Caco-2 (cell line): ENCODE measurements at regions not wholly inside any gene's neighbourhood (a gene's known extent, or its start where the extent isn't known, plus 50 kb on each side); places are given as distances from the start of the nearest gene placed in this dataset.

ENCODE experiments used
- BruUV-seq: library from RNA; stranded (reverse); fragments of 400-500 nt; replicated peaks from 2 replicates; lab custom pipeline; 2021; lab: Mats Ljungman, UMichigan
- CTCF ChIA-PET: fragments of 300-600 bp; sonication (Branson Sonifier 250); formaldehyde crosslinking; loops from one replicate; lab custom pipeline; 2022; ENCODE audit warnings: antibody characterized with exemption; lab: Charles Lee
- POLR2A ChIA-PET: fragments of 300-600 bp; sonication (Branson Sonifier 250); formaldehyde crosslinking; loops from one replicate; lab custom pipeline; 2022; ENCODE audit warnings: antibody characterized with exemption; lab: Charles Lee
- DNase-seq, 2 experiments: peaks; one replicate each; pipeline versions ENCODE4 v3.0.0 to v3.0.0-alpha.2; 2020 to 2022
- H3K27me3 ChIP-seq: replicated peaks from 2 replicates; pipeline ENCODE4 v1.6.0; 2011; ENCODE audit warnings: low read length; ENCODE audit not compliant: control insufficient read depth, insufficient read depth
- H3K36me3 ChIP-seq: 2 replicates; pipeline ENCODE4 v1.5.1; 2011; ENCODE audit warnings: low read length; ENCODE audit not compliant: control insufficient read depth, insufficient read depth
- H3K4me1 ChIP-seq: fragments of 250-450 bp; sonication (Bioruptor Pico); 2 replicates; pipeline ENCODE4 v1.5.1; 2020; ENCODE audit warnings: mild to moderate bottlenecking
- H3K4me3 ChIP-seq: 2 replicates; pipeline ENCODE4 v1.5.1; 2011; ENCODE audit warnings: low read depth, mild to moderate bottlenecking, control low read depth, low read length
- H3K9me3 ChIP-seq: fragments of 250-450 bp; sonication (Bioruptor Pico); 2 replicates; pipeline ENCODE4 v1.5.1; 2020; ENCODE audit warnings: mild to moderate bottlenecking, moderate library complexity
- H3K27ac Mint-ChIP-seq: one replicate; pipeline ENCODE4 v1.8.0; 2022; ENCODE audit warnings: mixed read lengths; ENCODE audit not compliant: unreplicated experiment
- H3K27me3 Mint-ChIP-seq: one replicate; pipeline ENCODE4 v1.8.0; 2022; ENCODE audit warnings: mixed read lengths; ENCODE audit not compliant: insufficient read depth, unreplicated experiment
- H3K36me3 Mint-ChIP-seq: one replicate; pipeline ENCODE4 v1.8.0; 2022; ENCODE audit warnings: mild to moderate bottlenecking, mixed read lengths; ENCODE audit not compliant: insufficient read depth, unreplicated experiment
- H3K4me1 Mint-ChIP-seq: one replicate; pipeline ENCODE4 v1.8.0; 2022; ENCODE audit warnings: low read depth, mixed read lengths; ENCODE audit not compliant: unreplicated experiment
- H3K4me3 Mint-ChIP-seq: one replicate; pipeline ENCODE4 v1.8.0; 2022; ENCODE audit warnings: mild to moderate bottlenecking, moderate library complexity, mixed read lengths; ENCODE audit not compliant: unreplicated experiment
- H3K9me3 Mint-ChIP-seq: one replicate; pipeline ENCODE4 v1.8.0; 2022; ENCODE audit warnings: mixed read lengths; ENCODE audit not compliant: unreplicated experiment
- CTCF ChIP-seq, 2 experiments: fragments of 200-600 bp in 1 of 2; IDR thresholded peaks; 1 replicate in 1 of 2; 2 replicates in 1 of 2; pipeline versions ENCODE4 v1.5.1 to v1.8.0; 2011 to 2022; ENCODE audit warnings: antibody characterized with exemption in 1 of 2, control low read depth in 1 of 2, inconsistent platforms in 1 of 2, low read depth in 1 of 2, low read length in 1 of 2, mild to moderate bottlenecking in 1 of 2, moderate library complexity in 1 of 2; ENCODE audit not compliant: insufficient read depth in 1 of 2, severe bottlenecking in 1 of 2, unreplicated experiment in 1 of 2
- intact Hi-C: fragments of 100-400 bp; cut with micrococcal nuclease; formaldehyde crosslinking; loops from one replicate; pipeline ENCODE4 v1.10.0; 2022; ENCODE audit not compliant: unreplicated experiment

GRCh38 chr14:46325777-46326176 is 325.8 kb downstream of the RPL10L start:
- no peak overlapping the region for H3K4me3 ChIP-seq
- CTCF ChIA-PET, result no interaction called here

GRCh38 chr14:46325157-46325556 is 326.4 kb downstream of the RPL10L start:
- peaks cover 15% of the 10 kb centered on the region for H3K4me1 Mint-ChIP-seq
- intact Hi-C loops, result no loop called here
- peaks cover 3% of the 10 kb centered on the region for H3K27me3 Mint-ChIP-seq
- no peak overlapping the region for H3K4me3 Mint-ChIP-seq
- no peak overlapping the region for H3K27ac Mint-ChIP-seq
- no peak for TF ChIP-seq CTCF (IDR thresholded peaks at IDR 0.05; ENCODE audit: insufficient read depth in 1 of 2, low read depth in 1 of 2, low read length in 1 of 2, severe bottlenecking in 1 of 2, unreplicated experiment in 1 of 2)
- no peaks in the 10 kb centered on the region for H3K27me3 ChIP-seq
- no peak for DNase-seq
- no peaks in the 10 kb centered on the region for H3K36me3 Mint-ChIP-seq
- ChIA-PET POLR2A (no interaction called here), CTCF (no interaction called here)
- no peaks in the 10 kb centered on the region for H3K36me3 ChIP-seq
- no TSS peak for BruUV-seq
- H3K4me3 ChIP-seq, result no peak overlapping the region
- no peaks in the 10 kb centered on the region for H3K9me3 ChIP-seq
- H3K9me3 Mint-ChIP-seq, result no peaks in the 10 kb centered on the region
- peaks cover 24% of the 10 kb centered on the region for H3K4me1 ChIP-seq

More at GRCh38 chr14:46325777-46326176, 325.8 kb downstream of the RPL10L start:
- H3K4me1 Mint-ChIP-seq, result peaks cover 15% of the 10 kb centered on the region
- Histone ChIP-seq H3K4me1 (peaks cover 24% of the 10 kb centered on the region), H3K27me3 (no peaks in the 10 kb centered on the region), H3K36me3 (no peaks in the 10 kb centered on the region), H3K9me3 (no peaks in the 10 kb centered on the region)
- H3K4me3 Mint-ChIP-seq, result no peak overlapping the region
- H3K27ac Mint-ChIP-seq, result no peak overlapping the region
- peaks cover 3% of the 10 kb centered on the region for H3K27me3 Mint-ChIP-seq
- no peaks in the 10 kb centered on the region for H3K36me3 Mint-ChIP-seq
- BruUV-seq, result no TSS peak
- DNase-seq, result no peak
- POLR2A ChIA-PET, result no interaction called here
- no peak for TF ChIP-seq CTCF (IDR thresholded peaks at IDR 0.05; ENCODE audit: insufficient read depth in 1 of 2, low read depth in 1 of 2, low read length in 1 of 2, severe bottlenecking in 1 of 2, unreplicated experiment in 1 of 2)
- intact Hi-C loops, result no loop called here
- H3K9me3 Mint-ChIP-seq, result no peaks in the 10 kb centered on the region

GRCh38 chr14:46323404-46323762 is 328.2 kb downstream of the RPL10L start:
- H3K27ac Mint-ChIP-seq, result no peak overlapping the region
- BruUV-seq, result no TSS peak
- H3K27me3 Mint-ChIP-seq, result peaks cover 3% of the 10 kb centered on the region
- no peaks in the 10 kb centered on the region for H3K36me3 Mint-ChIP-seq
- H3K4me1 ChIP-seq, result peaks cover 24% of the 10 kb centered on the region
- H3K27me3 ChIP-seq, result no peaks in the 10 kb centered on the region
- TF ChIP-seq CTCF (IDR thresholded peaks at IDR 0.05; ENCODE audit: insufficient read depth in 1 of 2, low read depth in 1 of 2, low read length in 1 of 2, severe bottlenecking in 1 of 2, unreplicated experiment in 1 of 2), result no peak
- no peak overlapping the region for H3K4me3 Mint-ChIP-seq
- POLR2A ChIA-PET, result no interaction called here
- no peak overlapping the region for H3K4me3 ChIP-seq
- H3K4me1 Mint-ChIP-seq, result peaks cover 15% of the 10 kb centered on the region
- H3K9me3 ChIP-seq, result no peaks in the 10 kb centered on the region
- intact Hi-C loops, result no loop called here
- DNase-seq, result no peak
- no peaks in the 10 kb centered on the region for H3K36me3 ChIP-seq
- H3K9me3 Mint-ChIP-seq, result no peaks in the 10 kb centered on the region
- CTCF ChIA-PET, result no interaction called here
